ENCODE measurements at regions not wholly inside any gene's neighbourhood (a gene's known extent, or its start where the extent isn't known, plus 50 kb on each side); places are given as distances from the start of the nearest gene placed in this dataset.

- no peak for DNase-seq
Measured at GRCh38 chr1:208597571-208597970, 353.4 kb upstream of the PLXNA2 start.

GRCh38 chr1:208598021-208598420 lies 353.8 kb upstream of the PLXNA2 start:
- no peak for DNase-seq

DNA sequence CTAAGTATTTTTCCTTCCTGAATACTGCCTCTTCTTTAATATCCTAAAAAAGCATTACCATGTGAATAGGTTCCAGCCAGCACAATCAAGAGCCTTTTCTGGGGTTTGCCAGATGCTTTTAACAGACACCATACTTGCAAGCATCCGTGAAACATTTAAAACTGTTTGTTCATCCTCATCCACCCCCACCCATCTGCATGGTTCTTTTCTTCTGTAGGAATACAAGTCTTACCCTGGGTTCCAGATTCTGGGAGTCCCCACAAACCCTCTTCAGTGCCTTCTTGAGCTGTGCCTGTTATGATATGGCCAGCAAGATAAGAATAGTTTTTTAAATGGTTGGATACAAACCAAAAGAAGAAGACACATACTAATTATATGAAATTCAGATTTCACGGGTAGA lies 354.9 kb upstream of the PLXNA2 start:
- DNase-seq: no peak

DNA sequence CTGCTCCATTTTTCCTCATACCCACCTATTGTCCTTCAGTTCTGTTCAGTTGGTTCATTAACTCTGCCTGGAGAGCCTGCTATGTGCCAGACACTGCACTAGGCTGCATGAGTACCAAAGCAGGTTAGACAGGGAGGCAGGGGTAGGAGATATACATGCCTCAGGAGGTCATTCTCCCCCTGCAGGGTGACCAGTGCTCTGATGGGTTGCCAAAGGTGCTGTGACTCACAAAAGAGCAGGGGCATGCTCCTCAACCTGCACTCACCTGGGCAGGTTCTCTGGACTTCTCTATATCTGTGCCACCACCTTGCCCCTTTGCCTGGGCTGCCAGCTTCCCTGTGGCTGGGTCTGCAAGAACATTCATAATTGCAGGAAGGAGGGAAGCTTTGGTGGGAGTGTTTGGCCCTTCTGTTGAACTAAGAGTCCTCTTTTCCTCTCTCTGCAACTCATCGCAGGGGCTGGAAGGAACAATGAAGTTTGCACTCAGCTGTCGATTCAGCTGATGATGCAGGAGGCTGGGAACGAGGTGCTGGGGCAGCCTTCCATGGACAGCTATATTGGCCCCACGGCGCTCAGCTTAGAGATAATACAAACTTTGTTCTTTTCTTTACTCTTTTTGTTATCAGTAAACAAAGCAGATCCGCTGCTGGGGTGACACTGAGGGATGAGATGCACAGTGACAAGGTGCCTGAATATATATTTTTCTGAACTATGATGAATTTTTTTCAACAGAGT lies 356.4 kb upstream of the PLXNA2 start:
- DNase-seq: no peak

GRCh38 chr1:208601561-208601960 lies 357.4 kb upstream of the PLXNA2 start:
- no peak for DNase-seq

DNA sequence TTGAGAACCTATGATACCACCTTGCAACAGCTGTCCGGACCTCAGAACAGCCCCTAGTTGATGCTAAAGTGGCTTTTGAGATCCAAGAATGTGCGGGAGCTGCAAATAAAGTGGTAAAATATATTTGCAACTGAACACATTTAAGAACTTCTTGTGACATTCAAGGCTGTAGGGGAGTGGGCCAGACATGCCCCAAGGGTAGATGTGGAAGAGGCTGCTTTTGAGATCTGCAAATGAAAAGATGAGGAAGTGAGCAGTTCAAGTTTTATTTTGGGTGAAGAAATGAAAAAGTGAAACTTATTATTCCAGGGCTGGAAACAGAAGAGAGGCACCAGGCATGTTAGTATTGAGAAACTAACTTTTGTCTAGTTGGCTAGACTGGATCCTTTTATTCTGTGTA lies 359.5 kb upstream of the PLXNA2 start:
- DNase-seq: no peak

DNA sequence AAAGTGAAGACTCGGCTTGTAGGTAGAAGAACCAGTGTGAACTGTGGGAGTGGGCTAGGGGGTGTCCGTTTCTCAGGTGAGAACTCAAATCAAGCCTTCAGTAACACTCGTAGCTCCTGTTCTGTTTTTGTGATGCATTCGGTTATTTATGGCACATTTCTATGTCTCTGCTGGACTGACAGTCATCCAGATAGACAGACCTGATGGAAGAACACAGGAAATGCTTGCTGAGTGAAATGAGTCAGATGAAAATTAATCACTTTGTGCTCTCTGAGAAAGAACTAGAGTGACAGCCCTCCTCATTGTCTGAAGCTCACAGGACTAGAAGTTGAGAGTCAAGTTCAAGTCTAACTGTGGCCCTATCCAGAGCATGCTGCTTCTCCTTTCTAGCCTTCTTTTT lies 360.1 kb upstream of the PLXNA2 start:
- DNase-seq: no peak

DNA sequence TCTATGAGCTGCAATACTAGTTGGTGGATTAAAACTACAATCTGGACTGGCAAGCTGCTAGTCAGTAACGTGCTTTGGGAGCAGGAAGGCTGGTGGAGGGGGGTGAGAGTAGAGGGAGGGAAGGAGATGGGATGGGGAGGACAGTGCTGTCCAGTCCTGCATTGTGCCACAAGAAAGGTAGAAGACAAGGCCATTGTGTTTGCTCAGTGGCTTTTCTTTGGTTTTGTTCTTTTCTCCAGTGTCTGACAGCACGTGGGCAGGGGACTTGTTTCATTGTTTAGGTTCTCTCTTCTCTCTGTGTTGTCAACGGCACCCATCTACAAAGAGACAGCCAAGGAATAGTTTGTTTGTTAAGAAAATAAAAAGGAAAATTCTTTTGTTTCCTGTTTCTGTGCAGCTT lies 362.8 kb upstream of the PLXNA2 start:
- no peak for DNase-seq

- no peak for DNase-seq
Measured at GRCh38 chr1:208607616-208608015, 363.4 kb upstream of the PLXNA2 start.

- no peak for DNase-seq
Measured at GRCh38 chr1:208614610-208615009, 370.4 kb upstream of the PLXNA2 start.

DNA sequence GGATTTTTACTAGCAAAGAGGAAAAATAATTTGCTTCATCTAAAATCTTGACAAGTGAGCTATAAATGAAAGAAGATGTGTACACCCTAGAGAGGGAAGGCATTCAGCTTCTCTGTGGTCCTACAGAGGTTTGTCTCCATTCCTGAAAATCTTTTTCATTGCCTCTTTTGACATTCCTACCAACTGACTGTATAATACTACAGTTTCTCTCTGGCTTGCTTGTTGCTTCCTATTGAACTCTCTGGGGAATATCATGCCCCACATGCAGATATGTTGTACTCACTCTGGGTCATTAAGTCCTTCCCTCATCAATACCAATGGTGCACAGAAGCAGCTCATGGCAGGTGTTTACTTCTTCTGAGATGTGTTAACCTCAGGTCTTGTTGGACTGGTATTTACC lies 371.2 kb upstream of the PLXNA2 start:
- no peak for DNase-seq

DNA sequence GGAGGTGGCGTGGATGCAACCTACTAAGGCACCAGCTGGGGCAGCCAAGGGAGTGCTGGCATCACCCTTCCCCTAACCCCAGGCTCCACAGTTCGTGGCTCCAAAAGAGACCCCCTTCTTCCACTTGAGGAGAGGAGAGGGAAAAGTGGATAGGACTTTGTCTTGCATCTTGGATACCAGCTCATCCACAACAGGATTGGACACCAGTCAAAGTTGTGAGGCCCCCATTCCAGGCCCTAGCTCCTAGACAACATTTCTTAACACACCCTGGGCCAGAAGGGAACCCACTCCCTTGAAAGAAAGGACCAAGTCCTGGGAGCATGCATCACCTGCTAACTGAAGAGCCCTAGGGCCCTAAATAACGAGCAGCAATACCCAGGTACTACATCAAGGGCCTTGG lies 372.6 kb upstream of the PLXNA2 start:
- DNase-seq: no peak

- no peak for DNase-seq
Measured at GRCh38 chr1:208628022-208628914, 384.1 kb upstream of the PLXNA2 start.

DNA sequence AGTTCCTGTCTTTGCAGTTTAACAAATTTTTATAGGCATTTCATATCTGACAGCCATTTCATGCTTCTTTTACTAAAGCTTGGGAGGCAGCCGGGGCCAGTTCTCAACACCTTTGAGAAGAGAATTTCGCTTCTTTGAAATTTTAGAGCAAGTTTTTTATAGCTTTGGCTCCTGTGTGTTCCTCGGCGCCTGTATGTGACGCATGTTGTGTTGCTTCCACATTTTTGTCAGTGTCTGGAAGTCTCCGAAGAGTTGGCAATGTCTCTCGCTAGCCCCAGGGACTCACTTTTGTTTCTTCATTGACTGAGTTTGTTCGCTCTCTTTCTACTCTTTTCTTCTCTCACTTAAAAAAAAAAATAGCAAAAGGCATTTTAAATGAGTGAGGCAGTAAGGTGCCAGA lies 386.9 kb upstream of the PLXNA2 start:
- no peak for DNase-seq

DNA sequence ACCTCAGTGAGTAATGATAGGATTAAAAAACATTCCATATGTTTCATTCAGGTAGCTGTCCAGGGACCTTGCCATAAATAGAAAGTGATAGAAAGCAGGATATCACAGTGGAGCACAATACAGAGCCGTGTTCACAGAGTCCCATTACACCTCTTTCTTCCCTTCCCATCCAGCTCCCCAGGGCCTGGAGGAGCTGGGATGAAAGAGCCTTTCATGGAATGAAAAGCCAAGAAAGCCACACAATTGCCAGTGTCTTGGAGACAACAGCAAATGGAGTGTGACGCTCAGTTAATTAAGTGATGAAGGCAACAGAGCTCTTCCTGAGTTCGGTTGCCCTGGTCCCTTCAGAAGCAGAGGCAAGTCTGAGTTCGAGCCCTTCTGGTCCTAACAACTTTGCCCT lies 387.3 kb upstream of the PLXNA2 start:
- no peak for DNase-seq

DNA sequence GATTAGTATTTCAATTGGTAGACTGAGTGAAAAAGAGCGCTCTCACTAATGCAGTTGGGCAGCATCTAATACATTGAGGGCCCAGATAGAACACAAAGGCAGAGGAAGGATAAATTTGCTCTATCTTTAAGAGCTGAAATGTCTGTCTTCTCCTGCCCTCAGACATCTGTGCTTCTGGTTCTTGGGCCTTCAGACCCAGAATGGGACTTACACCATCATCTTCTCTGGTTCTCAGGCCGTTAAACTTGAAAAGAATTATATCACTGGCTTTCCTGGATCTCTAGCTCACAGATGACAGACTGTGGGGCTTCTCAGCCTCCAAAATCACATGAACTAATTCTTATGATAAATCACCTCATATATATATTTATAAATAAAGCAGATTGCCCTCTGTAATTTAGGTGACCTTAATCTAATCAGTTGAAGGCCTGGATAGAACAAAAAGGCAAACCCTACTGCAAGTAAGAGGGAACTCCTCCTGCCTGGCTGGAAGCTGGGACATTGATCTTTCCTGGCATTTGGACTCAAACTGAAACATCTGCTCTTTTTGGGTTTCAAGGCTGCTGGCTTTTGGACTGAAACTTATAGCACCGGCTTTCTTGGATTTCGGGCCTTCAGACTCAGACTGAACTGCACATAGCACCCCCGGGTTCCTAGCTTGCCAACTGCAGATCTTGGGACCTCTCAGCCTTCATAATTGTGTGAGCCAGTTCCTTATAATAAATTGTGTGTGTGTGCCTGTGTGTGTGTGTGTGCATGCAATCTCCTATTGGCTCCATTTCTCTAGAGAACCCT lies 390.4 kb upstream of the PLXNA2 start:
- no peak for DNase-seq

- DNase-seq: no peak
Measured at GRCh38 chr1:208637181-208637580, 393.0 kb upstream of the PLXNA2 start.

DNA sequence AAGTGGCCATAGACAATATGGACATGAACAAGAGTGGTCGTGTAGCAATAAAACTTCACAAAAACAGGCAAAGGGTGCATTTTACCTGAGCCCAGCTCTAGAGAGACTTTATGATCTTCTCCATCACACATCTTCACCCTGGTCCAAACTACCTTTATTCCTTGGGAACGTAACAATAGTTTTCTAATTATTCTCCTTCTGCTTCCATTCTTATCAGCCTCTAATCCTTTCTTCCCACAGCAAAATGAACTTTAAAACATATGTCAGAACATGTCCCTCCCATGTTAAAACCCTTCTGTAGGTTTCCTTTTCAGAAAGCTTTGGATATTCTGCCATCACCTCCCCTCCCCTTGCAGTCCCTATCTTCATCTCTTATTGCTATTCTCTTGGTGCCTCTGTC lies 395.2 kb upstream of the PLXNA2 start:
- DNase-seq: no peak

- no peak for DNase-seq
Measured at GRCh38 chr1:208640295-208640694, 396.1 kb upstream of the PLXNA2 start.

DNA sequence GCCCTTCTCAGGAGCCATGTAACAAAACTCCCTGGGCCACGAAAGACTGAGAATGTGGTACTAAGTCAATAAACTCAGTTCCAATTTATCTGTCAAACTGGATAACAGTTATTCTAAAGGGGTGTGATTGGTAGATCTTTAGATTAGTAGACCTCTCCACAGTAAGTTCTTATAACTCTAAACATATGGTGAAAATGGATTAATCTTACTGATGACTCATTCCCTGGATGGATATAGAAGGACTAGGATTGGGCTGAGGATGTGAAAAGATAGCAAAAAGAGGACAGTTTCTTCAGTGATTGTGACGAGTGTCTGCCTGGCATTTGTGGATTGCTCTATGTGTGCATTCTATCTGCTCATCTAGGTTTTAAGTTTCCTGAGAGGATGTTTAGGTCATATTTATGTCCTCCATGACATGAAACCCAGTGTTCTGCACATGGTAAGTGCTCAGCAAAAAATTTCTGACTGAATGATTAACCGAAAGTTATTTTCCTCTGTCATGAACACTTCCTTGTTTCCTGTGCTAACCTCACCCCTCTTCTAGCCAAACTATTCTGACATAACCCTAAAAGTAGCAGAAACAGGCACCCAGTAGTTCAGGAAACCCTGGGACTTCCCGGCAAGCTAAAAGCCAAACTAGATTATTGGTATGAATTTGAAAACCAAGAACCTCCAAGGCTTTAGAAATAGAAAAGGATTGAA lies 397.5 kb upstream of the PLXNA2 start:
- no peak for DNase-seq

- no peak for DNase-seq
Measured at GRCh38 chr1:208643005-208643597, 398.9 kb upstream of the PLXNA2 start.

DNA sequence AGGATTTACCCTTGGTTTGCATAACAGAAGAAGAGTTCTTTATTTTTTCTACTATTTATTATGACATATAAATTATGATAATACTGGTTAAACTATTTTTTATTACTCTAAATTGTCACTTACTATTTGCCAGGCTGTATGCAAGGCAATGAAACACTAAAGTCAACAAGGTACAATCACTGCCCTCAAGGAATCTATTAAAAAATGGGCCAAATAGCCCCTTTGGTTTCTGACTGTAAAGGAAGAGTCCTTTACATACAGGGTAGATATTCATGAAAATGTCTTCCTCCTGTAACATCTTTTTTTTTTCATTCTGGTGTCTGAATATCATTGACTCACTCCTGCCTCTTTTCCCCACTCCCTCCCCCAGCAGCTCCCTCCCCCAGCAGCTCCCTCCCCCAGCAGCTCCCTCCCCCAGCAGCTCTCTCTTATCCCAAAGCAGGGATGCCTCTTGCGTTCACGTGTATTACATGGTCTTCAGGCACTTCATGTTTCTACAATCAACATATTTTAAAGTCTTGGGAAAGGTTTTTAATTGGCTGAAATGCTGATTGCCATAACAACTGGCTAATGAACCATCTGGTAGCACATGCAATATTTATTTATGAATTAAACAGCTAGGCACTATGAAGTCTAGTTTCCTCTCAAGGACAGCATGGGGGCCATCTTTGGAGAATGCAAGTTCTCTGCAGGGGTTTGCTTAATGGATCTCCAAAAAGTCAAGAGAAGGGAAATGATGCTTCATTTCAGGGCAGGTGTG lies 400.4 kb upstream of the PLXNA2 start:
- no peak for DNase-seq
